IPS DF 6.9 (cell line): ENCODE measurements at regions not wholly inside any gene's neighbourhood (a gene's known extent, or its start where the extent isn't known, plus 50 kb on each side); places are given as distances from the start of the nearest gene placed in this dataset.

Experiments
- DNase-seq: peaks from one replicate; pipeline ENCODE4 v3.0.0-alpha.2; 2013; ENCODE audit warnings: low read depth, low spot score
- H3K27ac ChIP-seq: one replicate; pipeline ENCODE4 v1.5.1; 2013; ENCODE audit warnings: low read length, control low read depth
- H3K27me3 ChIP-seq: 2 replicates; pipeline ENCODE4 v1.6.1; 2013; ENCODE audit warnings: mild to moderate bottlenecking, low read length; ENCODE audit not compliant: control insufficient read depth, insufficient read depth
- H3K36me3 ChIP-seq: 2 replicates; pipeline ENCODE4 v1.6.1; 2013; ENCODE audit warnings: low read length; ENCODE audit not compliant: control insufficient read depth, insufficient read depth
- H3K4me1 ChIP-seq: 2 replicates; pipeline ENCODE4 v1.6.1; 2013; ENCODE audit warnings: low read length; ENCODE audit not compliant: control insufficient read depth, insufficient read depth
- H3K4me3 ChIP-seq: 2 replicates; pipeline ENCODE4 v1.5.1; 2013; ENCODE audit warnings: mild to moderate bottlenecking, low read length
- H3K9me3 ChIP-seq: 2 replicates; pipeline ENCODE4 v1.6.1; 2013; ENCODE audit warnings: low read length, inconsistent platforms; ENCODE audit not compliant: control insufficient read depth, insufficient read depth
- WGBS: extraction: QIAGEN DNeasy Blood & Tissue Kit; methylation state at CpG from one replicate; pipeline ENCODE4 v1.1.7; 2013; ENCODE audit warnings: mixed read lengths, missing lambda C conversion rate; ENCODE audit not compliant: insufficient read length, insufficient coverage; 5-methylcytosine and 5-hydroxymethylcytosine counted together

DNA sequence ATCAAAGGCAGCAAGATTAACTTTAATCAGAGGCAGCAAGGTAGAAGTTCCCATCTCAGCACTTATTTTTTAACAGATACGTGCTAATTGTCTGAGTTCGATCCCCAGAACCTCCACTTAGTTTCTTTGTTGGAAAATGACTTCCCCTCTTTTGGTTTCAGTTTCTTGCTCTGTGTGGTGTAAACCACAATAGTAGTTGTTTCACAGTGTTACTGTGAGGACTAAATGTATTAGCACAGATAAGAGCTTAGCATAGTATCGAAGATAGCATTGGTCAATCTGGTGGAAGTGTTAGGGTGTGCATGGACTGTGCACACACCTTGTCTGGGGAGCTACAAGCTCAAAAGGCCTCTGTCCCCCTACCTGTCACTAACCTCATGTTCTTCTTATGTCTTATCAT lies 988.3 kb upstream of the GYPC start:
- no peak for DNase-seq
- Histone ChIP-seq H3K27ac (no peak overlapping the region), H3K9me3 (no peaks in the 10 kb centered on the region), H3K27me3 (no peaks in the 10 kb centered on the region), H3K4me1 (no peaks in the 10 kb centered on the region), H3K36me3 (no peaks in the 10 kb centered on the region), H3K4me3 (no peak overlapping the region)
- no CpG with 5 or more reads among the region's 3 CpGs for WGBS

DNA sequence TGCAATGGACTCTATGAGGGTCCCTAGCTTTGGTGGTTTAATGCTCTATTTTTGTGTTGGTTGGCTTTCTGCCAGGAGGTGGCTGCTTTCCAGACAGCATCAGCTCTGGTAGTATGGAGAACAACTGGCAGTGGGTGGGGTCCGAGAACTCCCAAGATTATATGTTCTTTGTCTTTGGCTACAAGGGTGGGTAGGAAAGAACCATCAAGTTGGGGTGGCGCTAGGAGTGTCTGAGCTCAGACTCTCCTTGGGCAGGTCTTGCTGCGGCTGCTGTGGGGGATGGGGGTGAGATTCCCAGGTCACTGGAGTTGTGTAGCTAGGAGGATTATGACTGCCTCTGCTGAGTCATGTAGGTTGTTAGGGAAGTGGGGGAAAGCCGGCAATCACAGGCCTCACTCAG lies 976.1 kb upstream of the GYPC start:
- Histone ChIP-seq H3K27ac (no peak overlapping the region), H3K27me3 (no peaks in the 10 kb centered on the region), H3K36me3 (no peaks in the 10 kb centered on the region), H3K9me3 (no peaks in the 10 kb centered on the region), H3K4me1 (no peaks in the 10 kb centered on the region), H3K4me3 (no peak overlapping the region)
- WGBS: no CpG with 5 or more reads among the region's 4 CpGs
- DNase-seq: no peak

DNA sequence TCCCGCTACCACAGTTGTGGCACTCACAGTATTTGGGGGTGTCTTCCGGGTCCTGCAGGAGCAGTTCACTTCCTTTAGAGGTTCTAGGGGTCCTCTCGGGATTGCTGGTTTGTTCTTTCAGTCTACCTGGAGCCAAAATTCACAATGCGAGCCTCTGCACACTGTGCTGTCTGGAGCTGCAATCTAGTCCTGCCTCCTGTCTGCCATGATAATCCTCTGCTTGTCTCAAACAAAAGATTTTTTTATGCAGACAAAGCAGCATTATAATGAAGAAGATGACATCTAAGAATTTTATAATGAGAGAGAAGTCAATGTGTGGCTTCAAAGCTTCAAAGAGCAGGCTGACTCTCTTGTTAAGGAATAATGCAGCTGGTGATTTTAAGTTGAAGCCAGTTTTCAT lies 975.1 kb upstream of the GYPC start:
- no peaks in the 10 kb centered on the region for H3K9me3 ChIP-seq
- H3K27me3 ChIP-seq: no peaks in the 10 kb centered on the region
- no peak for DNase-seq
- H3K27ac ChIP-seq: no peak overlapping the region
- no peaks in the 10 kb centered on the region for H3K36me3 ChIP-seq
- H3K4me3 ChIP-seq: no peak overlapping the region
- H3K4me1 ChIP-seq: no peaks in the 10 kb centered on the region
- no CpG with 5 or more reads among the region's 4 CpGs for WGBS

GRCh38 chr2:125681576-125681975 lies 974.4 kb upstream of the GYPC start:
- no peak for DNase-seq
- Histone ChIP-seq H3K36me3 (no peaks in the 10 kb centered on the region), H3K27me3 (no peaks in the 10 kb centered on the region), H3K4me3 (no peak overlapping the region), H3K4me1 (no peaks in the 10 kb centered on the region), H3K9me3 (no peaks in the 10 kb centered on the region), H3K27ac (no peak overlapping the region)
- WGBS: no CpG with 5 or more reads among the region's 1 CpG

GRCh38 chr2:125681976-125682805 lies 973.8 kb upstream of the GYPC start:
- Histone ChIP-seq H3K4me1 (no peaks in the 10 kb centered on the region), H3K4me3 (no peak overlapping the region), H3K9me3 (no peaks in the 10 kb centered on the region), H3K27me3 (no peaks in the 10 kb centered on the region), H3K27ac (no peak overlapping the region), H3K36me3 (no peaks in the 10 kb centered on the region)
- DNase-seq: no peak
- no CpG with 5 or more reads among the region's 3 CpGs for WGBS

GRCh38 chr2:125684256-125684655 lies 971.7 kb upstream of the GYPC start:
- no peak overlapping the region for H3K27ac ChIP-seq
- no peaks in the 10 kb centered on the region for H3K36me3 ChIP-seq
- no peaks in the 10 kb centered on the region for H3K4me1 ChIP-seq
- H3K4me3 ChIP-seq: no peak overlapping the region
- no peaks in the 10 kb centered on the region for H3K27me3 ChIP-seq
- no CpG with 5 or more reads among the region's 2 CpGs for WGBS
- no peak for DNase-seq
- no peaks in the 10 kb centered on the region for H3K9me3 ChIP-seq

- Histone ChIP-seq H3K36me3 (no peaks in the 10 kb centered on the region), H3K9me3 (no peaks in the 10 kb centered on the region), H3K4me1 (no peaks in the 10 kb centered on the region), H3K27me3 (no peaks in the 10 kb centered on the region), H3K4me3 (no peak overlapping the region), H3K27ac (no peak overlapping the region)
- no peak for DNase-seq
- no CpG with 5 or more reads among the region's 2 CpGs for WGBS
Observed at GRCh38 chr2:125684932-125685331, 971.0 kb upstream of the GYPC start.

DNA sequence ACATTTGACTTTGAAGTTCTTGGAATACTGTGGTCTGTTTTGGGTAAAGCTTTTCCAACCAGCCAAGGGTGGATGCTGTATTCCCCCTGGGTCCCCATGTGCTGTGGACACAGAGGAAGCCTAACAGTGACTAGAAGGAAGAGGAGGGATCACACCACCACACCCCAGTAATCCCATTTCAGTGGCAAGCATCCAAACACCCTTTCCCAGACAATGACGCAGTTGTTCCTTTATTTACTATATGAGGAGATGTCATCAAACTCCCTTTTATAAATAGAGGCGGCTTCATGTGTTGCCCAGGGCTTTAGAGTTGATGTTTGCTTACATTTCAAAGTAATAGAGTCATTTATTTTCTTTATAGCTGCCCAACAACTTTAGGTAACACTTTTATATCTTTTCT lies 959.4 kb upstream of the GYPC start:
- H3K4me1 ChIP-seq: no peaks in the 10 kb centered on the region
- H3K4me3 ChIP-seq: no peak overlapping the region
- no peaks in the 10 kb centered on the region for H3K9me3 ChIP-seq
- DNase-seq: no peak
- no peaks in the 10 kb centered on the region for H3K36me3 ChIP-seq
- no peaks in the 10 kb centered on the region for H3K27me3 ChIP-seq
- WGBS: no CpG with 5 or more reads among the region's 2 CpGs
- H3K27ac ChIP-seq: no peak overlapping the region

DNA sequence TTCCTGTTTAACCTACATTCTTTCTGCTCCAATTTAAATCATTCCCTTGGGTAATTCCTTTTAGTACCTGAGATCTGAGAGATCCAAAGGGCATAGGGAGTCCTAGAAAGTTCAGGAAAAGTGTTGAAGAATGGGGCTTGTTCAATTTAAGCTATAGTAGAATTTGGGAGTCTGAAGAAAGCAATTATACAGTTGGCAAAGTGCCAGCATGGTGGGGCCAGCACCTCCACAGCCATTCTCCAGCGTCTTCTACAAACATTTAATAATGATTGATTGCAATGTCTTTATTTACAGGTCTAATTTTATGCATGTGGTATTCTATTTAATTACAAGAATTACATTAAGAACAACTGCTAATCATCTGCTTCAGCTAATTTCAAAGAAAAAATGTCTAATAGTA lies 957.7 kb upstream of the GYPC start:
- WGBS: no CpG with 5 or more reads among the region's 1 CpG
- H3K36me3 ChIP-seq: no peaks in the 10 kb centered on the region
- no peaks in the 10 kb centered on the region for H3K4me1 ChIP-seq
- H3K4me3 ChIP-seq: no peak overlapping the region
- H3K9me3 ChIP-seq: no peaks in the 10 kb centered on the region
- DNase-seq: no peak
- H3K27ac ChIP-seq: no peak overlapping the region
- H3K27me3 ChIP-seq: no peaks in the 10 kb centered on the region

DNA sequence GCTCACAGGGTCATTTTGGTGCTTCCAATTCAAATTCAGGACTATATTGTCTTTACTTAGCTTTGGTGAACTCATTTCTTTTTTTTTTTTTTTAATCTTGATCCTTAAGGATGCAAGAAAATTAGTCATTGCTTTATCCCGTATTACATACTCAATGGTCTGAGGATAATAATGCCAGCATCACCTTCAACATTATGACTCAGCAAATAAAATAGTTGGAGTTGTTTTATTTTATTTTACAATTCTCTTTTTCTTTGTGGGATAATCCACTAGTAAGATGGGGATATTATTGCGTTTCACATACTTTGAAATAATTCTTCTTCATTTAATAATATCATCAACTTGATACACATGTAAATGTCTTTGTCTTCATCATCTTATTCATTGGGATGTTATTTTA lies 954.9 kb upstream of the GYPC start:
- DNase-seq: no peak
- no peaks in the 10 kb centered on the region for H3K36me3 ChIP-seq
- H3K27me3 ChIP-seq: no peaks in the 10 kb centered on the region
- no peaks in the 10 kb centered on the region for H3K9me3 ChIP-seq
- no CpG with 5 or more reads among the region's 2 CpGs for WGBS
- H3K27ac ChIP-seq: no peak overlapping the region
- H3K4me3 ChIP-seq: no peak overlapping the region
- no peaks in the 10 kb centered on the region for H3K4me1 ChIP-seq

- 100% methylated on average over 1 of the region's 1 CpG for WGBS
- Histone ChIP-seq H3K4me1 (no peaks in the 10 kb centered on the region), H3K27me3 (no peaks in the 10 kb centered on the region), H3K9me3 (no peaks in the 10 kb centered on the region; the same call in 1 of the 2 replicates), H3K4me3 (no peak overlapping the region), H3K27ac (no peak overlapping the region), H3K36me3 (no peaks in the 10 kb centered on the region)
- no peak for DNase-seq
Observed at GRCh38 chr2:125707611-125708010, 948.3 kb upstream of the GYPC start.
